ENCODE measurements at regions not wholly inside any gene's neighbourhood (a gene's known extent, or its start where the extent isn't known, plus 50 kb on each side); places are given as distances from the start of the nearest gene placed in this dataset.

GRCh38 chr17:71446645-71447437 is 674.0 kb upstream of the SOX9 start:
- H3K36me3 ChIP-seq (ENCODE audit: control insufficient read depth in 4 of 4, insufficient read depth in 3 of 4, low read depth in 1 of 4, low read length in 3 of 4) = no peaks in the 10 kb centered on the region
- 91% methylated on average over 2 of the region's 2 CpGs for WGBS
- no peaks in the 10 kb centered on the region for H3K9me3 ChIP-seq (ENCODE audit: control insufficient read depth in 4 of 4, low read length in 3 of 4)
- H3K27me3 ChIP-seq (ENCODE audit: control insufficient read depth in 4 of 4, insufficient read depth in 4 of 4, low read length in 3 of 4) = peaks cover 0 to 7% (median 0%) of the 10 kb centered on the region in 4 donors
- H3K9ac ChIP-seq (ENCODE audit: low read depth in 1 of 2, low read length in 2 of 2) = no peak overlapping the region
- TF ChIP-seq JUND (IDR thresholded peaks at IDR 0.05) (no peak), ATF3 (IDR thresholded peaks at IDR 0.05) (no peak), FOXA2 (IDR thresholded peaks at IDR 0.05) (no peak), FOXA1 (IDR thresholded peaks at IDR 0.05) (no peak), RXRA (IDR thresholded peaks at IDR 0.05) (no peak), ZBTB33 (IDR thresholded peaks at IDR 0.05) (no peak), YY1 (IDR thresholded peaks at IDR 0.05) (no peak), HNF4G (IDR thresholded peaks at IDR 0.05) (no peak), CTCF (IDR thresholded peaks at IDR 0.05; ENCODE audit: low read depth, low read length, missing input control) (no peak), GABPA (IDR thresholded peaks at IDR 0.05 in 1 of 2, conservative IDR thresholded peaks at IDR 0.05 in 1 of 2) (no peak), NR2F2 (IDR thresholded peaks at IDR 0.05) (no peak), MAX (IDR thresholded peaks at IDR 0.05) (no peak), EGR1 (IDR thresholded peaks at IDR 0.05; ENCODE audit: low read depth in 2 of 2) (no peak), REST (IDR thresholded peaks at IDR 0.05) (no peak), RAD21 (IDR thresholded peaks at IDR 0.05) (no peak), TAF1 (conservative IDR thresholded peaks at IDR 0.05) (no peak), SP1 (IDR thresholded peaks at IDR 0.05) (no peak), HNF4A (conservative IDR thresholded peaks at IDR 0.05) (no peak)
- no peaks in the 10 kb centered on the region for H3K4me1 ChIP-seq (ENCODE audit: control insufficient read depth in 4 of 4, insufficient read depth in 4 of 4, low read length in 3 of 4)
- no peak overlapping the region for H3K4me3 ChIP-seq (ENCODE audit: low read depth in 1 of 3, low read length in 3 of 3)
- no peak for DNase-seq (ENCODE audit: low spot score)
- no peak overlapping the region for H3K27ac ChIP-seq (ENCODE audit: low read depth in 1 of 2, low read length in 2 of 2)

All from liver (tissue), 8 donors.